HG03108 (cell line): ENCODE measurements at regions not wholly inside any gene's neighbourhood (a gene's known extent, or its start where the extent isn't known, plus 50 kb on each side); places are given as distances from the start of the nearest gene placed in this dataset.

Experiments used
- ATAC-seq: cut with Tn5 transposase; IDR thresholded peaks from one replicate; pipeline ENCODE4 v1.9.1; 2021; ENCODE audit warnings: moderate library complexity; ENCODE audit not compliant: unreplicated experiment

DNA sequence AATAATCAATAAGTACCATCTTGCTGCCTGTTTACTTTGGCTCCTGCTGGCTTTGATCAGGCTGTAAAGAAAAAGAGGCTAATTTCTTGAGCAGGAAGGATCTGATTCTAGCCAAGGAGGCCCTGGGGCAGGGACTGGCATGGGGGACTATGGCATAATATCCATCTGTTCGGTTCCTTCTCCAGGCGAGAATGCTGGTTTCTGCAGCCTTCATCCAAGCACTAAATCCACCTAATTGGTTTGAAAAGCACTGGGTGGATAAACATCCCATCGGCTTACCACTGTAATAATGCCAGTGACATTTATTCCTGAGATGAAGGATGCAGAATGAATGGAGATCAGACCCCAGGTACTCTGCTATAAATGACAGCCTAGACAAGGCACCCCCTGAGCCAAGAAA, 180.0 kb upstream of the ASIC2 start:
- ATAC-seq = no peak

DNA sequence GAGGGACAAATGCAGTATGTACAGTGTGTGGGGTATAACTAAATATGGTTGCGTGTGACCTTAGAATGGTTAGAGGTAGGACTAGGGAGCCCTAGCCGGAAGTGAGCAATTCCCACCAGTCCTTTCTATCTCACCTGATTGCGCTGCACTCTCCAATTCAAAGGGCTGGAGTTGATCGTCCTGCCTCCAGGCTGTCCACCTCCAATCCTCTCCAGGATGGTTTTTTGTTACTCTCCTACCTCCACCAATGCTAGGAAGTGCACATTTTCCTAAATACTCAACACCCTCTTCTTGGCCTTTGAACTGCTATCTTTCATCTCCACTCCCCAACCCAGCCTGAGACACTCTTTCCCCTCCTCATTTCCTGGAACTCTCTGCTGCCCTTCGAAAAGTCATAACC, 181.7 kb upstream of the ASIC2 start:
- no peak for ATAC-seq

DNA sequence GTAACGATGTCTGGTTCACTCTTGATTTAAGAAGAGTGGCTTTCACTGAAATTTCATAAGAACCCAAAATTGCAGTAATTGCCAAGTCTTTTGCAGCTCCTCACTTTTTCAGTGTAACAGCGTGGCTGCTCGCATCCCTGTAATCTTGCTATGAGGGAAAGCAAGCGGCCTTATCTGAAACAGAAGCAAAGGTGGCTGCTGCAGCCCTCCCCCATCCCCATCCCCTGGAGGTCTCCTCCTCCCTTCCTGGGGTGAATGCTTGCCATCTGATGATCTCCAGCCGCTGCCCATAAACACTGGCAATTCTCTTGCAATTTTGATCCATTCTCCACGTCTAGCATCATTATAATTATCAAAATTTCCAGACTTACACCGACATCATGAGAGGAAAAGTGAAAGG, 182.5 kb upstream of the ASIC2 start:
- no peak for ATAC-seq

DNA sequence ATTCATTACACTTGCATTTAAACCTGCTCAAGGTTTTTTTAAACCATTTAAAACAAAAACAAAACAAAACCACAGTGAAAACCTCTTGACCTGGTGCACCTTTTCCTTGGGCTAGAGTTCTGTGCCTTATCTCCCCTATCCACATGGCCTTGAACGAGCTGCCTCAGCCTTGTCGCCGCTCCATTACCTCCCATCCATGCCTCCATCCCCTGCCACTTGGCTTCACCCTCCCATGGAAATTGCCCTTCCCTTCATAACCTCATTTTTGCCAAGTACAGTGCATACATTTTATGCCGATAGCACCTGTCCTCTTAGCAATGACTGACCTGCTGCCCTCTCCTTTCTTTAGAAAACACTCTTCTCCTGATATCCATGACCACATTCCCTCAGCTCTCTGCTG, 188.6 kb upstream of the ASIC2 start:
- no peak for ATAC-seq

DNA sequence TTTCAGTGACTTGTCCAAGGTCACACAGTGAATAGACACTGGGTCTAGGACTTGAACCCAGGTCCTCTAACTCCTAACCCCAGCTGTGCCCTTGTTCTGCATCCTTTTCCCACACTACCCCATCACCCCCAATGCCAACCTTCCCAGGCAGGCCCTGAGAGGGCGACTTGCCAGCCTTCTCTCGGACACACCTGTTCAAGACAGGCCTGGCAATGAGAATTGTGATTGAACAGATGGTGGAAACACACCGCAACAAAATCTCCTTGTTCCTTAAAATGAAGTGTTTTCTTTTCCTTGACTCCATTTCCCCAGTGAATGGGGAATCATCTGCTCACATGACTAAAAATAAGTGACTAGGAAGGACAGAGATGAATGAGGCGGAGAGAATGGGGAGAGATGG, 189.5 kb upstream of the ASIC2 start:
- no peak for ATAC-seq

DNA sequence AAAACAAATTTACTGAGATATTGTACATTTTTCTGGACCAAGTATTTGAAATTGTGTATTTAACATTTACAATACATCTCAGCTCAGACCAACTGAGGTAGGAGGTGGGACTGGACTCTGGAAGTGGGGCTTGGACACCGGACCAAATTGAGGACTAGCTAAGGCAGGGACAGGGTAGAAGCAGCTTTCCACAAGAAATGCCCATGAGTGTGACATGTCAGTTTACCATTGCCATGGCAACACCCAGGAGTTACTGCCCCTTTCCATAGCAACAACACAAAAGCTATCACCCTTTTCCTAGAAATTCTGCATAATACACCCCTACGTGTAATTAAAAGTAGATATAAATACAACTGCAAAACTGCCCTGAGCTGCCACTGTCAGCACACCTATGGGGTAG, 191.5 kb upstream of the ASIC2 start:
- ATAC-seq = no peak

DNA sequence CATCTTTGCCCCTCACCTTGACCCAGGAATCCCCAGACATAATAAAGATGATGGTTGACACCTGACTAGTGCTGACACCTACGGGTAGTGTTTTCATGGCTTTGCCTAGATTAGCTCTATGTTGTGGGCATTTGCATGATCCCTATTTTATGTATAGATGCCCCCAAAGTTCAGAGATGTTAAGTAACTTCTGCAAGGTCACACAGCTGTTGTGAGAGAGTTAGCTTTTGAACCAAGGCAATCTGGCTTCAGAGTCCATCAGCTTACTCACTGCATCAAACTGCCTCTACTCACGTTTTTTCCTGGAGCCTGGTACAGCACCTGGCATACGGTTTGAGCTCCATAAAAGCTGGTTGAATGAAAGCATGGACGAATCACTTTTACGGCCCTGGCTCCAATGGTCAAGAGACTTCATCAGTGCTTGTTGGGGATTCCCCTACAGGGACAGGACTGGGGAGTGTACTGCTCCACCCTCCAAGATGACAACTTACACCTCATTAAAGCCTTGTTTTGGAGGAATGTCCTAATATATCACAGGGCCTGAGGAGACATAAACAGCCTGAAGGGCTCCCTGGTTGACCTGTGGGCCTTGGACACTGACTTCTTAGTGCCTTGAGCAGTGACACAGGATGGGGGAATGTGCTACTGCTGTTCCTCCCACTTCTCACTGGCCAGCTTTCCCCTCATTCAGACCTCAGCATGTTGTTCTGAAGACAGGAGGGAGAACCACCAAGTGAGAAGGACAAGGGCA, 193.2 kb upstream of the ASIC2 start:
- no peak for ATAC-seq

DNA sequence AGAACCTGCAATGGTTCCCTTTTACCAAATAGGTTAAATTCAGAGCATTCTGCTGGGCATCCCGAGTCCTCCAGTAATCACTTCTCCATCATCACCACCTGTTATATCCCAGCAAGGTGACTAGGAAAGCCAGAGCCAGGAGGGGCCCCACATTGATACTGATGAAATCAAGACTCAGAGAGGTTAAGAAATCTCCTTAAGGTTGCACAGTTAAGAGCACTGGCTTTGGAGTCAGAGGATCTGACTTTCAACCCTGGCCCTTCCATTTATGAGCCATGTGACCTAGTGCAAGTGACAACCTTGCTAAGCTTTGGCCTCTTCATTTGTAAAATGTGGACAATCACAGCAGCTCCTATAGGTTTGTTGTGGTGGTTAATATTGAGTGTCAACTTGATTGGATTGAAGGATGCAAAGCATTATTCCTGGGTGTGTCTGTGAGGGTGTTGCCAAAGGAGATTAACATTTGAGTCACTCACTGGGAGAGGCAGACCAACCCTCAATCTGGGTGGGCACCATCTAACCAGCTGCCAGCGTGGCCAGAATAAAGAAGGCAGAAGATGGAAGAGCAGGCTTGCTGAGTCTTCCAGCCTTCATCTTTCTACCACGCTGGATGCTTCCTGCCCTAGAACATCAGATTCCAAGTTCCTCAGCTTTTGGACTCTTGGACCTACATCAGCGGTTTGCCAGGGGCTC, 194.2 kb upstream of the ASIC2 start:
- no peak for ATAC-seq

DNA sequence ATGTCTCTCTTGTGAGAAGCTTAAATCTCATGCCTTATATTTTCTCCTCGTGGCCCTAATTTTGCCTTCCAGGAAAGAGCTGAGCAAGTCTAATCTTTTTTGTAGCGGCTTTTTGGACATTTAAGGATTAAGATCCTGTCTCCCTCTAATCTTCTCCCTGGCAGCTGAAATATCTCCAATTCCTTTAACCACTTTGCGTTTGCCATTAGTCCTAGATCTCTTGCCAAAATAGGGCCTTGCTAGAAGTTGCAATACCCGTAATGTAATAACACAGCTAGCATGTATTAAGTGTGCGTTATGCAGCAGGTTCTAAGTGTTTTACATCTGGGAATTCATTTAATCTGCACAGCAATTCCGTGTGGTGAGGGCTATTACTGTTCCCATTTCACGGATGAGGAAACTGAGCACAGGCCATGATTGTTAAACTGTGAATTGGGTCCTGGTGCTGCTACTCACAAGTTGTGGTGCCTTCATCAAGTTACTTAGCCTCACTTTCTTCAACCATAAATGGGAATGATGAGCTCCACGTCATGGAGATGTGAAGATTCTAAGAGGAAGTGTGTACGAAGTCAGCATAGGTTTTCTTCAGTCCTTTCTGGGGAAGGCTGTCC, 198.9 kb upstream of the ASIC2 start:
- no peak for ATAC-seq

DNA sequence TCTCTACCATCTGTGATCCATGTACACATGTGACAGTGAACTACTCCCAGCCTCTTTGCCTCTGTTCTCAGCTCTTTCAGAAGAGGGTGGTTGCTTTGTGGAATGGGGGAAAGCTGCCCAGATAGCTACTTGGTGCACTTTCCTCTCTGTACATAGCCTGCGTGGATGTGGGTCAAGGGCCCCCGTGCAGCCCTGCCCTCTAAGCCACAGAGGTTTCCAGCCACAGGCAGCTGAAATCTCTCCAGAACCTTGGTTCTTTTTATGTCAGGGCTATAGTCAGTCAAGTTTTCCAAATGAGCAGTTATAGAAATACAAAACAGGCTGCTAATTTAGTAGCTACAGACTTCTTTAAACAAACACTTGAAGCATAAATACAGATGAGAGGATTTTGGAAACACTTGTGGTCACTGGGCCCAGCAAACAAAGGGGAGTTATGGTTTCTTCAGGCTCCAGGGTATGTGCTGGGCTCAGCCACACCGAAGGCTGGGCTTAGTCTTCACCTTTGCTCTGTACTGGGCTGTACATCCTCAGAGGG, 199.7 kb upstream of the ASIC2 start:
- no peak for ATAC-seq

DNA sequence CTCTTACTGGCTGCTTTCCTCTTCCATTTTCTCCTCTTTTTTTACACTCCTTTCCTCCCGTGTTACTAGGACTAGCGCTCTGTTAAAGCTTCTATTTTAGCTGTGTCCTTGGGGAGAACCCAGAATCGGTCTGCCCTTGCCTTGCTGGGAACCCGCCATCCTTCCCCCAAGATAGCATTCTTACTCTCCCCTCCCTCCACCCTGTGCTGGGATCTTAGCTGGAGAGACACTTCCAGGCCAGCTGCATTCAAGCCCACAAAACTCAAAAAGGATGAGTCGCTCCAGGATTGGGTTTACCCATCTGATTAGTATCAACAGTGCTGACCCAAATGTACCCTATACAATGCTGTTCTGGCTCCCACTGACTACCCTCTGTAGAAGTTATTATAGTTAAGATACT, 200.5 kb upstream of the ASIC2 start:
- ATAC-seq = no peak

DNA sequence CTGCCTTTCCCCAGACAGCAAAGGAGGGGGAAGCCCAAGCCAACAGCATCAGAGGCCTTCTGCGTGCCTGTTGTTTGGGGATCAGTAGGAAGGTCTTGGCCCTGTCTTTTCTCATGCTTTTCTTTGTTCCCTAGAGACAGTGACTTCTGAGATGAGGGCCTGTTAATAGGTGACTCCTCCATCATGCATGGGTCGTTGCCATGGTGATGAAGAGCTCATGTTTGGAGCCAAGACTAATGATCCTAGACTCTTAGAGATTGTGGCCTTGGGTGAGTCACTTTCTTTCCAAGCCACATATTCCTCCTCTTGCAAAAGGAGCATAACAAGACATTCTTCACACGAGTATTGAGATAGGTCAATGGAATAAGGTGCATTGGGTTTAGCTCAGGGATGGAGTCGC, 201.1 kb upstream of the ASIC2 start:
- no peak for ATAC-seq

DNA sequence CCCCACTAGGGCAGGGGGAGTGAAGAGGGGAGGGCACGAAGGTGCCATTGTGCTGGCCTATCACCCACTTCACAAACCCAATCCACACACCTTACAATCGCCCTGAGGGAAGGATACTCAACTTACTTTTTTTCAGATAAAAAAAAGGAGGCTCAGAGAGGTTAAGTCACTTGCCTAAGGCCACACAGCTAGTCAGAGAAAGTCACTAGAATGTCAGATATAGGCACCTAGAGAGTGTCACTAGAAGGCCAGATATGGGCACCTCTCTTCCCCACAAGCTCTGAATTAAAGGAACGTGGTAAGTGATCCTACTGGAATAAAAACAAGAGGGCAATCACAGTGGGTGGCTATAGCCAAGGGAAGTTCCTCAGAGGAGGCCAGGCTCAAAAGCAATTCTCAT, 204.5 kb upstream of the ASIC2 start:
- ATAC-seq = no peak

DNA sequence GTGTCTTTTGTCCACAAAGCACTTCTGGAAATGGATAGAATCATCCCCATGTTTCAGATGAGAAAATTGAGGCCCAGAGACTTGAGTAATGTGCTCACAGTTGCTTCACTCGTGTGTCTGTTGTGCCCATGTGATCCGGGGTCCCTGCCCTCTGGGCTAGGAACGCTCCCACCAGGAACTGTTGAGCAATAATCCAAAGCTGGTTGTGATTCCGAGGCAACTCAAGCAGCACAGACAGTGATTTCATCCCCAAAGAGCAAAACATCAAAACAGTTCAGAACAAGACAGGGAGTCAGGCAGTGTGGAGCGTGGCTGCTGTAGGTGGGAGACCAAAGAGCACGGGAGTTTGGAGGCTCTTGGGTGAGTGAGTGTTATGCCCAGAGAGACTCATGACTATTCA, 205.0 kb upstream of the ASIC2 start:
- no peak for ATAC-seq

DNA sequence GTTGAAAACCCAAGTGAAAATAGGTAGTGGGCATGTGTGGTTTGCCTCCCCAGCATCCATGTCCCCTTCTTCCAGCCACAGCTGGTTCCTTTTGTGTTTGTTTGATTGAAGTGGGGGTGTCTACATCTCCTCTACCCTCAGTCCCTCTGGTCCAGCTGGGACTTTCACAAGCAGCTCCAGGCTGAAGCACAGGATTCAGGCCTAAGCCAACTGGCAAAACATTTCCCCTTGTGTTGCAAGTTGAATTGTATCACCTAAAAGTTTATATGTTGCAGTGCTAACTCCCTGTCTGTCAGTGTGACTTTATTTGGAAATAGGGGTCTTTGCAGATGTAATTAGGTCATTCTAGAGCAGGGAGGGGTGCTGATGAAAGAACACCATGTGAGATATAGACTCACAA, 205.9 kb upstream of the ASIC2 start:
- no peak for ATAC-seq

DNA sequence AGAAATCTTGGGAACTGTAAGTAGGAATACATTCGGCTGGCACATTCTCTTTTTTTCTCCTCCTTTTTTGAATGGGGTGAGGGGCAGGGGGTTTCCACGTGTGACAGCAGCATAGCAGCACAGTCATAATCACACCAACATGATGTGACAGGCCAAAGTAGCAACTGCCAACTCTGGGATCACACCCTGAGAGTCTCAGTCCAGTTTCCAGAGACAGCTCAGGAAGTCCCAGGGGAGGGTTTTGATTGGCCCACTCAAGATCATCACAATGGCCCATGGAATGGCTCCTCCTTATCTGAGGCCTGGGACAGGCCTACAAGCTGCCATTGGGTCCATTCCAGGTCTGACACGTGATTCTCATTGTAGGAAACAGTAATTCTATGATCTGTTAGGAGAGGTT, 207.1 kb upstream of the ASIC2 start:
- no peak for ATAC-seq

DNA sequence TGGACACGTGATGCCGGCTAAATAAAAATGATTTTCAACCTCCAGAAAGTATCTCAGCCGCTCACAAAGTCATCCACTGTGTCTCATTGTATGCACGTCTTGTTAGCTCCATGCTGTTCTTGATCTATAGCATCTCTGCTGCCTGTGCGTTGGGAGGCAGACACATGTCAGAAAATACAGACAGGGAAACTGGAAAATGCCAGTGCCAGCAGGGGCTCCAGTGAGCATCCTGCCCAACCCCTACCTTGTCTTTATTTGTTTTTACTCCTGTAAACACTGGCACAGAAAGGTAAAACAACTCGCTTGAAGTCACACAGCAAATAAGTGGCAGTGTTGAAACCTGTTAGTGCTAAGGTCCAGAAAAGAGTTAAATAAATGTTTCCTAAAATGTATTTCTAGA, 208.1 kb upstream of the ASIC2 start:
- ATAC-seq = no peak

DNA sequence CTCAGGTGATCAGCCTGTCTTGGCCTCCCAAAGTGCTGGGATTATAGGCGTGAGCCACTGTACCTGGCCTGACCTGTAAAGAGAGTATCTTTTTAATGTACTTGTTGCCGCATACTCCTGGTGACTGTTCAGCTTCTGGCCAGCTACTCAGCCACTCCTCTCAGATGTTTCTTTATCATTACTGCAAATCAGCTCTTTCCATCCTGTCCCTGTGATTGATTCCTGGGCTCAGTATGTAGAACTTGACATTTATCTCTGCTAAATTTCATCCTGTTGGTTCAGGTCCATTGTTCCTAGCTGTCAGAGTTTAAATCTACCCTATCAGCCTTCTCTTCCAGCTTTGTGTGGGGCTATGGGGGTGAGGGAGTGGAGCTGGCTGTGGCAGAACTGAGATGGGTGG, 211.5 kb upstream of the ASIC2 start:
- no peak for ATAC-seq

DNA sequence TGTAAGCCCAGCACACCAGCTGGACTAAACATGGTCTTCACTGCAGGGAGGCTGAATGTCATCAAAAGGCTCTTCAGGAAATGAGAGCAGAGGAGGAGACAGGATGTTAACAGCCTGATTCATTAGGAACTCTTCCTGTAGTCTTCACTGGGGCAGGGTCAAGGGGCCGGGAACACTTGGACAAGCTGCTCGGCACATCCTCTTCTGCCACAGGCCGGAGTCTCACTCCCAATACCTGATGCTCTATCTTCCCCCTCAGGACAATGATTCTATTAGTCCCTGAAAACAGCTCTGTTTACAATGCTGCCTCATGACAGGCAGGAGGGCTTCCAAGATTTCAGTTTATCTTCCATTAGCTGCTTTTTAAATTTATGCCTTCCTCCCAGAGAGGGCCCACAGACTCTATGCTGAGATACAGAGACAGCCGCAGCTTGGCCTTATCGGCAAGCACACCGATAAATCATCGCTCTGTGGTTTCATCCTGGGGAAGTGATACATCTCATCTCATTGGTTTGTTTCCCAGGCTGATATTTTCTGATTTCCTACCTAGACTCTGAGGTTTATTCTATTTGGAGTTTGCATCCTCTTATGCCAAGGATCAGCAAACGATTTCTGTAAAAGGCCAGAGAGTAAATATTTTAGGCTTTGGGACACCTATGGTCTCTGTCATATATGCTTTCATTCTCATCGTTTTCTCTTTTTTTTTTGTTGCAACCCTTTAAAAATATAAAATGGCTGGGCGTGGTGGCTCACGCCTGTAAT, 214.0 kb upstream of the ASIC2 start:
- no peak for ATAC-seq

DNA sequence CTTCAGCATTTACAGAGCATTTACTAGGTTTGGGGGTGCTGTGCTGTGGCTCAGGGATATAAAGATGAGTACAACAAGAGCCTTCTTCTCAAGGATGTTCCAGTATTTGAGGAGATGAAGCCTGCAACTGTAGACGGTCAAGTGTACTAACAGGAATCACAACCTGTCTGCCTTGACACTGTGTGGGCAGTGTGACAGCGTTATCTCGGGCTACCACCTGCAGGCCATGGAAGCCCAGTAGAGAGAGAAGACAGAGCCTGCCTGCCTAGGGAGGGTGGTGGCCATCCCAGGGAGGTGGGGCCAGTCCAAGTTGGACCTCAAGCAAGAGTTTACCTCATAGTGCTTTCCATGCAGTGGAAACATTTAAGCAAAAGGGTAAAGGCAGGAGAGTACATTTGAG, 215.1 kb upstream of the ASIC2 start:
- no peak for ATAC-seq

DNA sequence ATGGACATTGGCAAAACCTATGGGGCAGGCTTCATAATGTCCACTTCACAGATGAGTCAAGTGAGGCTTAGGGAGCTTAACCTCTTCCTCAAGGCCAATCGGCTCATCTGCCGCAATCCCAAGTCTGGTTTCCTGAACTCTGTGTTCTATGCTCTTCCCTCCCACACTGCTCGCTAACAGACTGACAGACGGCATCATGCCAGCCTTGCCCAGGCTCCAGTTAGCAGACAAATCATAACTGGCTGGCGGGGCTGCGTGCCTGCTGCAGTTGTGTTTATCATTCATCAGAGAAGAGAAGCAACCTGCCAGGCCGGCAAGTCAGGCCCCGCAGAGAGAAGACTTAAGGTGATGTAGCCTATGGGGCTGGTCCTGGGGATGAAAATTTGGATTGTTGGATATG, 216.2 kb upstream of the ASIC2 start:
- no peak for ATAC-seq
